HUES48 (cell line): ENCODE measurements at regions not wholly inside any gene's neighbourhood (a gene's known extent, or its start where the extent isn't known, plus 50 kb on each side); places are given as distances from the start of the nearest gene placed in this dataset.
"Not testable (repeated sequence)": the region's sequence is repeated elsewhere in the genome, so short reads cannot be mapped to it uniquely, and the experiment has no call there.

Source experiments
- H3K27ac ChIP-seq: one replicate; pipeline ENCODE4 v1.7.0; 2013; ENCODE audit warnings: low read depth, low read length, inconsistent platforms
- H3K27me3 ChIP-seq: 2 replicates; pipeline ENCODE4 v1.6.1; 2013; ENCODE audit warnings: mild to moderate bottlenecking, low read length; ENCODE audit not compliant: control insufficient read depth, insufficient read depth
- H3K36me3 ChIP-seq: 2 replicates; pipeline ENCODE4 v1.6.1; 2013; ENCODE audit warnings: low read length; ENCODE audit not compliant: control insufficient read depth, insufficient read depth
- H3K4me1 ChIP-seq: 2 replicates; pipeline ENCODE4 v1.6.1; 2013; ENCODE audit warnings: mild to moderate bottlenecking, low read length; ENCODE audit not compliant: control insufficient read depth, insufficient read depth
- H3K4me3 ChIP-seq: 2 replicates; pipeline ENCODE4 v1.5.1; 2013; ENCODE audit warnings: mild to moderate bottlenecking, low read depth, low read length
- H3K9ac ChIP-seq: 2 replicates; pipeline ENCODE4 v1.6.1; 2013; ENCODE audit warnings: mild to moderate bottlenecking, low read depth, low read length, moderate library complexity
- H3K9me3 ChIP-seq: 2 replicates; pipeline ENCODE4 v1.6.1; 2013; ENCODE audit warnings: low read length; ENCODE audit not compliant: control insufficient read depth, insufficient read depth

DNA sequence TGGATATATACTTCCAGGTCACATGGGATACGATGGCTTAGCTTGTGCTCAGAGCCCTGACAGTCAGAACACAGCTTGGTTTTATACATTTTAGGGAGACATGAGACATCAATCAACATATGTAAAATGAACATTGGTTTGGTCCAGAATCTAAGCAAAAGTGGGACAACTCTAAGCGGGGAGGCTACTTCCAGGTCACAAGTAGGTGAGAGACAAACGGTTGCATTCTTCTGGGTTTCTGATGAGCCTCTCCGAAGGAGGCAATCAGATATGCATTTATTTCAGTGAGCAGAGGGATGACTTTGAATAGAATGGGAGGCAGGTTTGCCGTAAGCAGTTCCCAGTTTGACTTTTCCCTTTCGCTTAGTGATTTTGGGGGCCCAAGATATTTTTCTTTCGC, 250.1 kb upstream of the DIO3 start:
- H3K4me1 ChIP-seq, H3K36me3 ChIP-seq, H3K4me3 ChIP-seq, H3K9ac ChIP-seq, H3K27me3 ChIP-seq, H3K9me3 ChIP-seq, H3K27ac ChIP-seq: not testable (repeated sequence)

DNA sequence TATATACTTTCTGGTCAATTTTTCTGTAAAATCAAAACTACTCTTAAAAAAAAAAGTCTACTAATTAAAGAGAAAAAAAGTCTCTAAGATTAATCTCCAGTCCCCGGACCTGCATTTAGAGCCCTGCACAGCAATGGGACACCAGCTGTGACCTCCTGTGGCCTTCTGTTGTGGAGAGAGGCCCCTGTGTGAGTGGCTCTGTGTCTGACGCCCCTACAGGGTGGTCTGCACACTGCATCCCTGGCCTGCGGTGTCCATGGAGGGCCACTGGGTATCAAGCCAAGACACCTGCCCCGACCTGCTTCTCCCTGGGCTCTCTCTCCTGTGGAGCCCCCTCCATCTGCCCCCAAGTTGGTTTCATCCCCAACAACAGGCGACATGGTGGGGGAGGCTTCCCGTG, 248.0 kb upstream of the DIO3 start:
- Histone ChIP-seq H3K9me3 (peaks cover 12% of the 10 kb centered on the region), H3K9ac (no peak overlapping the region), H3K4me3 (no peak overlapping the region), H3K27ac (no peak overlapping the region), H3K4me1 (no peaks in the 10 kb centered on the region), H3K36me3 (no peaks in the 10 kb centered on the region), H3K27me3 (no peaks in the 10 kb centered on the region)

DNA sequence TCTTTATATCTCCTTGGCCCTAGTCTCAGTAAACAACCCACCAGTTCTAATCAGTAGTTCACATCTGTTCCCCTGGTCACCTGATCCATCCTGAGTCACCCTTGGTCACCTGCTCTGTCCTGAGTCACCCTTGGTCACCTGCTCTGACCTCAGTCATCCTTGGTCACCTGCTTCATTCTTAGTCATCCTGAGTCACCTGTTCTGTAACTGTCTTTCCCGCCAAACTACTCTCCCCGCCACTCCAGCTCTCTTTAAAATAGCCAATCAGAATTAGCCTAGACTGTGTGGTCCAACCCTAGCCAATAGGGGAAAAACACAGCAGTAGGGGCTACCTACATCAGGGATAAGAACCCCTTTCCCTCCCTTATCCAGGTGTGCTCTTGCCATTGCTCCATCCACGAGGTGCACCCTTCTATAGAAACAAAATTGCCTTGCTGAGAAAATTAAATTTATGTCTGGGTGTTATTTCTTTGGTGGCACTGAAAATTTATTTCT, 245.4 kb upstream of the DIO3 start:
- no peaks in the 10 kb centered on the region for H3K4me1 ChIP-seq
- H3K9ac ChIP-seq, result no peak overlapping the region
- H3K9me3 ChIP-seq, result peaks cover 12% of the 10 kb centered on the region
- no peak overlapping the region for H3K27ac ChIP-seq
- H3K27me3 ChIP-seq, result no peaks in the 10 kb centered on the region
- H3K4me3 ChIP-seq, result no peak overlapping the region
- no peaks in the 10 kb centered on the region for H3K36me3 ChIP-seq

DNA sequence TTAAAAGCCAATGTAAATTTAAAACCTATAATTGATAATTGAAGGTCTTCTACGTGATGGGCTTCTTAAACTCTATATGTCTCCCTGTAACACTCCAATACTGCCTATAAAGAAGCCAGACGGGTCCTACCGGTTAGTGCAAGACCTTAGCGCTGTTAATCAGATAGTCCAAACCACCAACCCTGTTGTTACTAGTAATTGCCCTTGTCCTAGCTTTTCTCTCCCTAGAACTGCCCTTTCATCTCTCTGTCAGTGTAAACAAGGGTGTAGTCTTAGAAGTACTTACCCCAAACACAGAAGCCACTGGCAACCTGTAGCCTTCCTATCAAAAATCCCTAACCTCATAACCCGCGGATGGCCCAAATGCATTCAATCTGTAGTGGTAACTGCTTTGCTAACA, 243.0 kb upstream of the DIO3 start:
- no peaks in the 10 kb centered on the region for H3K4me1 ChIP-seq
- peaks cover 12% of the 10 kb centered on the region for H3K9me3 ChIP-seq
- no peaks in the 10 kb centered on the region for H3K27me3 ChIP-seq
- H3K36me3 ChIP-seq, result no peaks in the 10 kb centered on the region
- no peak overlapping the region for H3K9ac ChIP-seq
- H3K4me3 ChIP-seq, result no peak overlapping the region
- no peak overlapping the region for H3K27ac ChIP-seq

DNA sequence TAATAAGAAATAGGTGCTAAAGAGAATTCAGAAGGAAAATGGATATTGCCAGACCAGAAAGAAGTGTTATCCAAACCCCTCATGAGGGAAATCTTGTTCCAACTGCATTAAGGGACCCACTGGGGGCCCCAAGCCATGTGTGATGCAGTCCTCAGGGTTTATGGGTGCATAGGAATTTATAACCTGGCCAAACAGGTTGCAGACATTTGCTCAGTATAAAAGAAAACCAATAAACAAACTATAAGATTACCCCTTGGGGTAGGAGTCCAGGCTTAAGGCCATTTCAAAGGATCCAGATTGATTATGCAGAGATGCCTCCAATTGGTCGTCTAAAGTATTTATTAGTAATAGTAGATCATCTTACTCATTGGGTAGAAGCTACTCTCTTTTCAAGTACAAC, 240.9 kb upstream of the DIO3 start:
- Histone ChIP-seq H3K4me1 (no peaks in the 10 kb centered on the region), H3K9ac (no peak overlapping the region), H3K4me3 (no peak overlapping the region), H3K27ac (no peak overlapping the region), H3K36me3 (no peaks in the 10 kb centered on the region), H3K27me3 (no peaks in the 10 kb centered on the region), H3K9me3 (peaks cover 11% of the 10 kb centered on the region)

DNA sequence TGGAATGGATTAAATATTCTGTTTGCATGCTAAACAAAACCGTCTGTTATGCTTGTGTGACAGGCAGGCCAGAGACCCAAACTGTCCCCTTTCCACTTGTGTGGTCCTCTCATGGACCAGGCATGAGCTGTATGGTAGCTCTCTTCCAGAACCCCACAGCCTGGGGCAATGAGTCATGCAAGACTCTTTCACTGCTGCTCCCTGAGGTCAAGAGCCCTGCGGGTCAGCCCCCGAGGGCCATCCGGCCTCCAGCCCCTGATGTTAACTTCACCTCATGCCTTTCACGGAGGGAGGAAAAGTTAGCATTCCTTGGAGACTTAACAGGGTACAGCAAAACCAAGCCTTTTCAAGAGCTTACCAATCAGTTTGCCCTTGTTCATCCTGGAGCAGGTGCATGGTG, 239.1 kb upstream of the DIO3 start:
- peaks cover 5% of the 10 kb centered on the region for H3K9me3 ChIP-seq
- no peak overlapping the region for H3K4me3 ChIP-seq
- H3K4me1 ChIP-seq, result no peaks in the 10 kb centered on the region
- no peak overlapping the region for H3K27ac ChIP-seq
- no peaks in the 10 kb centered on the region for H3K27me3 ChIP-seq
- no peak overlapping the region for H3K9ac ChIP-seq
- H3K36me3 ChIP-seq, result no peaks in the 10 kb centered on the region

DNA sequence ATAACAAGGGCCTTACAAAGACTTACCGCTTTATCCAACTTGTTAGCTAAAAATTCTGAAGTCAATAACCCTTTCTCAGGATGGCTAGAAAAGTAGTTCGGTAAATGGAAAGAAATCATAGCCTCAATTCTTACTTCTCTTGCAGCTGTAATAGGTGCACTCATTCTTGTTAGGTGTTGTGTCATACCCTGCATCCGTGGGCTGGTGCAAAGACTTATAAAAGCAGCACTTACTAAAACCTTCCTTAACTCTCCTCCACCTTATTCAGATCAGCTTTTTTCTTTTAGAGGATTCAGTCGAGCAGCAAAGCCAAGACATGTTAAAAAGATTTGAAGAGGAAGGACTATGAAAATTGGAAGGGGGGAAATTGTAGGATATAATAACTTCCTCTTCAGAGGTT, 238.2 kb upstream of the DIO3 start:
- Histone ChIP-seq H3K36me3 (no peaks in the 10 kb centered on the region), H3K4me1 (no peaks in the 10 kb centered on the region), H3K27ac (no peak overlapping the region), H3K4me3 (no peak overlapping the region), H3K27me3 (no peaks in the 10 kb centered on the region), H3K9me3 (peaks cover 5% of the 10 kb centered on the region), H3K9ac (no peak overlapping the region)

DNA sequence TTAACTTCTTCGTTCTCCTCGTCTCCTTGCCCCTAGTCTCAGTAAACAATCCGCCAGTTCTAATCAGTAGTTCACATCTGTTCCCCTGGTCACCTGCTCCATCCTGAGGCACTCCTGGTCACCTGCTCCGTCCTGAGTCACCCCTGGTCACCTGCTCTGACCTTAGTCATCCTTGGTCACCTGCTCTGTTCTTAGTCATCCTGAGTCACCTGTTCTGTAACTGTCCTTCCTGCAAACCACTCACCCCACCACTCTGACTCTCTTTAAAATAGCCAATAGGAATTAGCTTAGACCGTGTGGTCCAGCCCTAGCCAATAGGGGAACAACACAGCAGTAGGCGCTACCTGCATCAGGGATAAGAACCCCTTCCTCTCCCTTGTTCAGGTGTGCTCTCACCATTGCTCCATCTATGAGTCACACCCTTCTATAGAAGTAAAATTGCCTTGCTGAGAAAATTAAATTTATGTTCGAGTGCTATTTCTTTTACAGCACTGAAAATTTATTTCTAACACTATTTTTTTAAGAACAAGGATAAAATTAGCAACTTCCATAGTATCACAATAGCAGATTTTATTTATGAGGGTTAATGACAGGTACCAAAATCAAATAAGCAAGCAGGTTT, 237.6 kb upstream of the DIO3 start:
- H3K36me3 ChIP-seq, H3K9ac ChIP-seq, H3K4me3 ChIP-seq, H3K9me3 ChIP-seq, H3K4me1 ChIP-seq, H3K27ac ChIP-seq, H3K27me3 ChIP-seq: not testable (repeated sequence)

DNA sequence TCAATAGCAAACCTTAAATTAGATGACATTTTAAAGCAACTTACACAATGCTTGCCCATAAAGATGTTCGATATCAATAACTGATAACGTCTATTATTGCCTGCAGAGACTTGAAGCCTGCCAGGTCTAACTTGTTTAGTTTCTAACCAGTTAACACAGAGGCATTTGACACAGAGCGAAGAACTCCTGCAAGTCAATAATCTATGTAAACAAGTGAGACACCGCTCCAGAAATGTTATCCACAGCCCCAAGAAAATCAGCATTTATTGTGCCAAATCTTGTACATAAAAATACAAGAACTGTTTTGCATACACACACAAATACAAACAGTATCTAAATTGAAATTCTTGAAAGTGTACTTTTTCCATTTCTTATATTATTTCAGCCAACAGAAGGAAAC, 236.0 kb upstream of the DIO3 start:
- Histone ChIP-seq H3K9ac (no peak overlapping the region), H3K27me3 (no peaks in the 10 kb centered on the region), H3K27ac (no peak overlapping the region), H3K4me3 (no peak overlapping the region), H3K4me1 (no peaks in the 10 kb centered on the region), H3K9me3 (peaks cover 5% of the 10 kb centered on the region), H3K36me3 (no peaks in the 10 kb centered on the region)

DNA sequence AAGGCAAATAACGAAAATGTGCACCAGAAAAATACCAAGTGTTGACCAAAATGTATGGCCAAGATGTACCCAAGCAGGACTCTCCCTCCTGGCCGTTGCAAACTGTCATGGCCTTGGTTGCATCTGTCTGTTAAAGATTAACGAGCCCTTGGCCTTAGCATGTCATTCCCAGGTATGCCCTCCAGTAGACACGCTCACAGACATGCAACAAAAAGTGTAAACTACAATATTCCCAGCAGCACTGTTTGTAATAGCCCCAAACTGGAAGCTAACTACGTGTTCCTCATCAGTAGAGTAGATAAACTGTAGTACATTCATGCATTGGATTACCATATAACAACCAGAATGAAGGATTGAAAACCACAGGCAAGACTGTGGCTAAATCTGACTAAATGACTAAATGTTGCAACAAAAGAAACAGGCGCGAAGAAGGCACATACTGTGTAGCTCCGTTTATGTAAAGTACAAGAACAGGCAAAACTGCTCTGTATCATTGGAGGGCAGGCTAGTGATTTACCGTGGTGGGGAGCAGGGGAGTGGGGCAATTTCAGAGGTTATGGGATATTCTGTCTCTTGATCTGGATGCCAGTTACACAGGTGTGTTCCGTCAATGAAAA, 232.8 kb upstream of the DIO3 start:
- H3K27me3 ChIP-seq, result peaks cover 2% of the 10 kb centered on the region; the same call in 1 of the 2 replicates
- H3K9me3 ChIP-seq, result peaks cover 5% of the 10 kb centered on the region
- no peak overlapping the region for H3K9ac ChIP-seq
- H3K27ac ChIP-seq, result no peak overlapping the region
- H3K4me3 ChIP-seq, result no peak overlapping the region
- H3K36me3 ChIP-seq, result no peaks in the 10 kb centered on the region
- no peaks in the 10 kb centered on the region for H3K4me1 ChIP-seq

DNA sequence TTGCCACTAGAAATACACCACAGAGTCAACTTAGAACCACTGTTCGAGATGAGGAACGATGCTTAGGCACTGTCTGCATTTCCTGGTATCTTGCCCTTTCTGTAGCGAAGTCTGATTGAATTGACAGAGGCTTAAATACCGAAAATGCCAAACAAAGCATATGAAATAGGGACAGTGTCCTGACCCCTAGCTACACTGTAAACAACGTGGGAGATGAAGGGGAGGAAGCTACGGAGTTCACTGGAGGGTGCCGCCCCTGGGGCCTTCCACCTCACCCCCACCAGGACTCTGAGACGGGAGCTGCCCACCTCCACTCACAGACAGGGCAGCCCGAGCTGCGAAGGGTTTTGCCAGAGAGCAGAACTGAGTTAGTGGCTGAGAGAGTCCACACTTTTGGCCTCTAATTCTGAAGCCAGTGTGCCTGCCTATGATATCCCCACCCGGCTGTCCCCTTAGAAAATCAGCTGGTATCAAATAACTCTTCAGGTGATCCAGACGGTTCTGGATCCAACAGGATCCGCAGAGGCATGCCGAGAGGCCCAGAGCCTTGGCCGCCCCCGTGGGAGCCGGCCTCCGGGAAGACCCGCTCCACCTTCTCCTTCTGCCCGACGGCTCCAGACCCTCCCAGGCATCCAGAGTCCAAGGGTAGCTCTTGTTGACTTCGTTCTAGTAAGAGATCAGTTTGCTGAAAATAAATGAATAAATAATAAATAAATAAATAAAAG, 230.7 kb upstream of the DIO3 start:
- Histone ChIP-seq H3K9ac (no peak overlapping the region), H3K36me3 (no peaks in the 10 kb centered on the region), H3K9me3 (no peaks in the 10 kb centered on the region), H3K27ac (no peak overlapping the region), H3K4me3 (no peak overlapping the region), H3K27me3 (peaks cover 2% of the 10 kb centered on the region; the same call in 1 of the 2 replicates), H3K4me1 (no peaks in the 10 kb centered on the region)
